ENCODE measurements at regions not wholly inside any gene's neighbourhood (a gene's known extent, or its start where the extent isn't known, plus 50 kb on each side); places are given as distances from the start of the nearest gene placed in this dataset.
"Not testable (repeated sequence)": the region's sequence is repeated elsewhere in the genome, so short reads cannot be mapped to it uniquely, and the experiment has no call there.

DNA sequence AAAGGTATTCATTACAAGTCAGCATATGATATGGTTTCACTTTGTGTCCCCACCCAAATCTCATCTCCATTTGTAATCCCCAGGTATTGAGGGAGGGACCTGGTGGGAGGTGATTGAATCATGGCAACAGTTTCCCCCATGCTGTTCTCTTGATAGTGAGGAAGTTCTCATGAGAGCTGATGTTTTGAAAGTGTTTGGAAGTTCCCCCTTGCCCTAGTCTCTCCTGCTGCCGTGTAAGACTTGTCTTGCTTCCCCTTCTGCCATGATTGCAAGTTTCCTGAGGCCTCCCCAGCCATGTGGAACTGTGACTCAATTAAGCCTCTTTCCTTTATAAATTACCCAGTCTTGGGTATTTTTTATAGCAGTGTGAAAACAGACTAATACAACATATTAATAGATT lies 213.7 kb upstream of the ADRA1D start:
- not testable (repeated sequence) for FAIRE-seq

DNA sequence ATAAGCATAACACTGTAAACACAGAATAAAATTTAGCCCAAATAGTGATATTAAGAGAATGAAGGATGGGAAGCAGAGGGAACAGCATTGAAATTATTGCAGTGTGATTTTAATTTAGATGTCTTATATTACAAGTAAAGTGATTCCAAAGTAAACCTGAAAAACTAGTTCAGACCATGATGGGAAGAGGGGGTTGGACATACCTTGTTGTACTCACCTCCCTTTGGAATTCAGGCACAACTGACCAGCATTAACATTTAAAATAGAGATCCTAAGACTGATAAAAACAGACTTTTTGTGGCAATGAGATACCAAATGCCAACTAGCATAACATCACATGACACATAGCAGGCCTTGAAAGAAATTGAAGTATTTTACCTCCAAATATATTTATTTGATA lies 210.0 kb upstream of the ADRA1D start:
- FAIRE-seq: no peak

DNA sequence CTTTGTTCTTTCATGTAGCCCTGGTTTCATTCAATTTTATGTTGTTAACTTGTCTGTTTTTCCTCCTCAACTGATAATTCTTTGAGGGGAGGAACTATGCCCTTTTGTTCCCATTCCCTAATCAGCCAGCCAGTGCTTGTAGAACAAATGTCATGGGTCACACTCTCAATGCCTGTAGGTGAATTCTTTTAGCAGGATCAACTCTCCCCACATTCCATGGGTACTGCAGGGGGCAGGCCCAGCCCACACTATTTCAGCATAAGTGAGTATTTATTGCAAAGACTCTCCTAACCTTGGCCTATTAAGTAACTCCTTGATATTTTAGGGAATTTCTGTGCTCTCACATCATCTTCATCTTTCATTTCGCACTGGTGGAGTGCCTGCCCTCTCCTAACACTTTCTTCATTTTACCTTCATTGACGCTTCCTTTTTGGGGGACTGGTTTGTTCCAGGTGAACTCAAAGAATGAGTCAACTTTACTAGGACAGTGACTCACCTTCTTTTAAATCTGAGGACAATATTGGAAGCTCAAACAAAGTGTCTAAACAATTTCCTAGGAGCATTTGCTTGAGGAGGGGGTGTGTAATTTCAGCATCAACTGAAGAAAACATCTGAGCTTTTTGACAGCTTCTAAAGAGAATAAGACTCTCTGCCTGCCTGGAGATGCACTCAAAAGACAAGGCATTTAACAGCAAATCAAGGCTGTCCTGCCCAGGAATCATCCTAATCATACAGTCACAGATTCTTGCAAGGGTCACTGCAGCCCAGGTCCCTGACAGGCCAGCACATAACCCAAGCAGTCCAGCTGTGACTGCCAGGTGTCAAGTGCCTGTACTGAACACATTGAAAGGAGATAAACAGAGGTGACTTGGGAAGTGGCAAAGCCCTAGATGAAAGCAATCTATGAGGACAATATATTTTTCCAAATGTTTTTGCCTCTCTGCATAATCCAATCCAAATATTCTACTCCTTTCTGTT lies 208.8 kb upstream of the ADRA1D start:
- FAIRE-seq: no peak

DNA sequence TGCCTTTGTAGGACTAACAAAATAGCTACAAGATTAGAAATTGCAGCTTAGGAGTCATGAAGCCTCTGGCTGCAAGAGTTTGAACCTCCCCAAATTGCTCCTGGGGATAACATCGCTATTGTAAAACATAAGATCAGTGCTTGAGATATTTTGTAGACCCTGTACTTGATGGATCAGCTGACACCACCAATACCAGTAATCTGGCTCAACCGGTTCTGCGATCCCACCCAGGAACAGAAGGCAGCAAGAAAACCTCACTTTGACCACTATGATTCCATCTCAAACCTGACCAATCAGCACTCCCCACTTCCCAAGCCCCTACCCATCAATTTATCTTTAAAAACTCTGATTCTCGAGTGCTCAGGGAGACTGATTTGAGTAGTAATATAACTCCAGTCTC lies 206.9 kb upstream of the ADRA1D start:
- FAIRE-seq: no peak

DNA sequence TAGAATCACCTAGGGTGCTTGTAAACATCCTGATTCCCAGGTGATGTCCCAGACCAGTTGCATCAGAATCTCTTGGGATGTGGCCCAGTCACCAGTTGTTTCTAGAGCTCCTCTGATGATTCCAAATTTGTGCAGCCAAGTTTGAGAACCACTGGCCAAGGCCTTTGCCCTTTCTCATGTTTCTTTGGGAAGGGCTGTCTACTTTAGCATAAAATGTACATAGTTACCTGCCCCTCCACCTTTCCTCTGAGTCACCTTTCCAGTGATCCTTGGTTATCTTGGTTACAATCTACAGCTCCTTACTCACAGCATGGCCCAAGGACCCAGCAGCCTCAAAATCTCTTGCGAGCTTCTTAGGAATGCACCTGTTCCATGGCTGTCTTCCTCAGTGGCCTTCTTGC lies 206.2 kb upstream of the ADRA1D start:
- no peak for FAIRE-seq

DNA sequence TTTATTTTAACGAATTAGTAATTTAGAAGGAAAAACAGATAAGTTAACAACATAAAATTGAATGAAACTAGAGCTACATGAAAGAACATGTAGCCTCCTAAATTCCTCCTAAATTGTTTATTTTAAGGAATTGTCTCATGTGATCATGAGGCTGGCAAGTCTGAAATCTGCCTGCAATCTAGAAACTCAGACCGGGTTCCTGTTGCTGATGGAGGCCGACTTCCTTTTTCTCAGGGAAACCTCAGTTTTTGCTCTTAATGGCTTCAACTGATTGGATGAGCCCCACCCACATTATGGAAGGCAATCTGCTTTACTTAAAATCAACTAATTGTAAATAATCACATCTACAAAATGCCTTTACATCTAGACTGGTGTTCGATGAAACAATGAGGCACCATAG lies 205.0 kb upstream of the ADRA1D start:
- FAIRE-seq: no peak

DNA sequence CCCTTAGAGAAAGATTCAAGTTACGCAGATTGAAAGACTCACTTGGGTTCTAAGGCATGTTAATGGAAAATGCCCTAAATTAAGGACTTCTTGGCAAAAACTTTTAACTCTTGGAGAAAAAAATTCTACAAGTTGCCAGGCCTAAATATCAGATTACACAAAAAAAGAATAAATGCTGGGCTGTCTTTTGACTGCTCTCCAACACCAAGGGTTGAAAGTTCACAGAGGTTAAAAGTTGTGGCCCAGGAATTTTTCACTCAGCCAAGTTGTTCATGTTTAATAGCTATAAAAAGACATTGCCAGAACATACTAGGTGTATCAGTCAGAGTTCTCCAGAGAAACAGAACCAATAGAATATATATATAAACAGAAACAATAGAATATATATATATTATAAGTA lies 204.3 kb upstream of the ADRA1D start:
- no peak for FAIRE-seq

DNA sequence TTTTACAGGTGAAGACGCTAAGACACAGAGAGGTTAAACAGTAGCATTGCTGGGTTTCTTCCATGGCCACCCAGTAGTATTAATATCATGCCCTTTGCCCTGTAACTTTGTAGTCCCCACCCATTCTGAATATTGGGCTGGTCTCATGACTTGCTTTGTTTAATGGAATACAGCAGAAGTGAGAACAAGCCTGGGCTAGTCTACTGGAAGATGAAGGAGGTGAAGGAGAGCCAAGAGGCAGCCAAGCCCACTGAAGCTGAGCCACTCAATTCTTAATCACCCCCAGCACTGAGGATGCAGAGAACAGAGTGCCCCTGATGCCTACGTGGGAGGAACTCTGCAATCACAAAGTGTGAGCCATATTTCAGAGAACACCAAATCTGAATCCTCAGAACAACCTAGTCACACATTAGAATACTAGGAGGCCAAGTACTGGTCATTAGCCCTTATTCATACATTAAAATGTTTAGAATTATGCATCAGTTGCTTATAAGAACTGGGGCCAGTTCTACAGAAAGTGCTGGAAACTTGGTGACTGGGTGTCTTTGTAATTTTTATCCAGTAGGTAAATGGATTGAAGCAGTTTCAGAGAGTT lies 202.5 kb upstream of the ADRA1D start:
- FAIRE-seq: no peak

DNA sequence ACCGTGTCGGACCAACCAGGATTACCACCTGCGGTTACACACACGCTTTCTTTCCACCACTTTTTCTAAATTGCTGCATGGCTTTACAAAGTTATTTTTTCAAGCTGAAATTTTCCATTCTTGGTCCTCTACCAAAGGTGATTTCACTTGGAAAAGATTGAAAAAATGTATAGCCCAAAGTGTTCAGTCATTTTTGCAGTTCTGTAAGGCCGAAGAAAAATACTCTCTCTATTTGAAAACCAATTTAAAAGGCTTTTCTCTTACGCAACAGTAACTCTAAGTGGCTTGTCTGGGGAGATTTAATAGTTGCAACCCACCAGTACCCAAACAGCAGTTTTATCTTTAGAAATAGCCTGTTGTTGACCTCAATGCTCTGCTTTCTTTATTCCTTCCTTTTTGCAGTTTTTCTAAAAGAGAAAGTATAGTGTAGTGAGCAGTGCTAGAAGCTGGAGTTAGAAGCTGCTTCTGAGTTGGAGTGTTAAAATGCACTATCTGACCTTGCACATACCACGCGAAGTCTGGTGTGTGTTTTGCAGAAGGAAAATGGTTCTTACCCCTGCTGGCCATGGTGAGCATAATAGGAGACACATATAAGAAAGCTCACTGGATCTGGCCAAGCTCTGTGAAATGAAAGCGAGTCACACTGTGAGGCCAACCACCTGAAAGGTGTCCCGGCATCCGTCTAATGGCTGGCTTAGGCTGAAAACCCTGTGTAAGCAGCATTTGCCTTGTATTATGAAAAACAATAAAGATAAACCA lies 201.0 kb upstream of the ADRA1D start:
- FAIRE-seq: no peak

DNA sequence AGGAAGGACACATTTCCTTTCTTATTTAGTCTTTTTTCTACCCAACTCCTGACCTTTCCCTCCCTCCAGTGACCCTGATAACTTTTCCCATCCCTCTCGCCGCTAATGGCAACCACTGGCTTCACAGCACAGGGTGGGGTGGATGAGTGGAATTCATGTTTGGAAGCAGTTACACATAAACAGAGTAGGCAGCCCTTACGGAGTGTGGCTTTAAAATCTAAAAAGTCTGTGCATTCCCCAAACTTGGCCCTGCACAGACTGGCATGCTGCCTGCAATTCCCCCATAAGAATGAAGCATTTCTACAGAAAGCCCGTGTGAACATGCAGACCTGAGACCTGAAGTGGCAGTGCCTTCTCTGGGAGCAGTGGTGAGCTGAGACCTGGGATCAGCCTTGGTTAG lies 196.7 kb upstream of the ADRA1D start:
- FAIRE-seq: no peak

DNA sequence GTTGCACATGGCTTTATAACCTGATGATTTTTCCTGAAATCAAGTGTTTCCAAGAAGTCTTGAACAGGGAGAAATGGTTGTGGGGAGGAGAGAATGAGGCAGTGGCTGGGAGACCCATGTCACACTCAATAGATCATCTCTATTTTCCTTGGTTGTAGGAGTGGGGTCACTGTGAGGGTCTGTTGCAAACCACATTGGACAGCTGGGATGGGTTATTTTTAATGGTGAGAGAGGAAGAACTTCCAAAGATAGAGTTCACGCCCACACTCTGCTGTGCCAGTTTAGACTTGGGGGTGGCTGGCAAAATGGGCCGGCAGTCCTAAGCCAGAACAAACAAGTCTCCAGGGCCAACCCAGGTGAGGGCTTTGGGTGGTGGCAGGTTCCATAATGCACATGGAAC lies 196.2 kb upstream of the ADRA1D start:
- FAIRE-seq: no peak

DNA sequence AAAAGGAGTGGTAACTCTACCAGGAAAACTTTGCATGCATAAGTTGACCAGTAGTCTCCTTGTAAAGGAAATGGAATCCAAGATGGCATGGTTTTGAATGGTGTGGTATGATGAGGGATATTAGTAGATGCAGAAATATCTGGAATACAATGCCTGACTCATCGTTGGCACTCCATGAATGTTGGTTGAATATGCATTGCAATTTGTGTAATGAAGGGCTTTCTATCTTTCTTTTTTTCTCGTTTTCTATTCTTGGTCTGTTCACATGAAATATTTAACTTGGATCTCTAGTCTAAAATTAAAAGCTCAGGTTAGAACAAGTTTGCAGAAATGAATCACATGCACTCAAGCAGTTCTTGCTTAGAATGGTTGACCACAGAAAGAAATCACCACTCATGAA lies 195.3 kb upstream of the ADRA1D start:
- no peak for FAIRE-seq

DNA sequence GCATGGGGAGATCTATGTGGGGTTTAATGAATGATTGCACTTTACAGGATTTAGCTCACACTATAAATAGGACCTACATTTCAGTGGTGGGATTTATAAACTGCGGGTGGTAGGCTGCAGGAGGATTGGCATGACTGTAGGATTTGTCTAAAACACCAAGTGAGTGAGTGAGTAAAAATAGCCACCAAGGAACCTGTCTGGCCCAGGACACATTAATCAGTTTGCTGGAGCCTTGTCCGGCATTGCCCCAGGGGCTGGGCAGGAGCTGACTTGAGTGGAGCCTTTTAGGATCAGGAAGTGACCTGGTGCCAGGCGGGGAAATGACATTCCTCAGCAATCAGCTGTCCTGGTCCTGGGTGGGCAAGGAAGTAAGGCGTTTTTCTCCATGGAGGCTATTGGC lies 193.9 kb upstream of the ADRA1D start:
- FAIRE-seq: no peak

DNA sequence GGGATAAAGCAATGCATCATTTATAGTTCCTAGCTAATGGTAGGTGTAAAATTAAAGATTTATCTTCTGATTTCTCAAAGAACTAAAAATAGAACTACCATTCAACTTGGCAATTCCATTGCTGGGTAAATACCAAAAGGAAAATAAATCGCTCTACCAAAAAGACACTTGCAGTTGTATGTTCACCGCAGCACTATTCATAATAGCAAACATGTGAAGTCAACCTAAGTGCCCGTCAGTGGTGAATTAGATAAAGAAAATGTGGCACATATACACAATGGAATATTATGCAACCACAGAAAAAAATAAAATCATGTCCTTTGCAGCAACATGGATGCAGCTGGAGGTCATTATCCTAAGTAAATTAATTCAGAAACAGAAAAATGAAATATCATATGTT lies 192.8 kb upstream of the ADRA1D start:
- no peak for FAIRE-seq

DNA sequence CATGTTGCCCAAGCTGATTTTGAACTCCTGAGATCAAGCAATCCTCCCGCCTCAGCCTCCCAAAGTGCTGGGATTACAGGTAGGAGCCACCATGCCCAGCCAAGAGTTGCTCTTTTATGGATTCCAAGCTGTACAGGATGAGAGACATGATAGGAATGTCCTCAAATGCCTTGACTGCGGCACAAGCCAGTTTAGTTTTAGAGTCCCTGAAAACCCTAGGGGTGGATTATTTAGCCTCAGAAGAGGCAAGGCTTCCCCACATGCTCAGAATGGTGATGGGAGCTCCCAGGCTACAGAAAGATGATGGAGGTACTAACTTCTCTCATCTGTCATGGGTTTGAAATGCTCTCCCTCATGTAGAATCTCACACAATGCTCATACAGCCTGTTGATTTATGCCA lies 192.1 kb upstream of the ADRA1D start:
- FAIRE-seq: no peak

DNA sequence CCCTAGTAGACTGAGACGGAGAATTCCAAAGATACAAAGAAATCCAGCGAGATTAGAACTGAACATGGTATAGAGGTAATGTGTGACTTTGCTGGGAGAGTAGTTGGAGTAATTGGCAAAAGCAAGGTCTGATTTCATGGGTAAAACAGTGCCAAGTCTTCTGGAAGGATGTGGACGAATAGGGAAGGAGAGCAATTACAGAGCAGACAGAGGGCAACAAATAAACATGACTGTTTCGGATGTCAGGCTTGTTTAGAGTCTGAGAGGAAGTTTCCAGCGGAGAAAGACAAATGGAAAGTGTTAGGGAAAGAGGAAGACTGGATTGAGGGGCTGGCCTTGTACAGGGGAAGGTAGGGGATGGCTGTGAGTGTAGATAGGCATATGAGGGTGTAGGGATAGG lies 190.4 kb upstream of the ADRA1D start:
- FAIRE-seq: no peak

DNA sequence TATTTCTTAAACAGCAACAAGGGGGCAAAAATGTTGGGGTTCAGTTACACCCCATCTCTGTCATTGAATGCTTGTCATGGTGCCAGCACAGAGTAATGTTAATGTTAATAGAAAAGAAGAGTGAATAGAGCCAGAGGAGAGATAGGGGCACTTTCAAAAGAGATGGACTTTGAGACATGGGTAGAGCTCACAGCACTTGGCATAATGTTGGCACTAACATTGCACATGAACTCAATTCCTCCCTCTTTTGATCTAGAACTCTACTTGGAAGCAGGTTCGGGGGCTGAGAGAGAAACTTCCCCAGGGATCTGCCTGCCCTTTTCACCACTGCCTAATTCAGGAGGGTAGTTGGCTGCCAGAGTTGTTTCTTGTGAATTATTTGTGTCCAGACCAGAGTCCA lies 188.0 kb upstream of the ADRA1D start:
- no peak for FAIRE-seq

DNA sequence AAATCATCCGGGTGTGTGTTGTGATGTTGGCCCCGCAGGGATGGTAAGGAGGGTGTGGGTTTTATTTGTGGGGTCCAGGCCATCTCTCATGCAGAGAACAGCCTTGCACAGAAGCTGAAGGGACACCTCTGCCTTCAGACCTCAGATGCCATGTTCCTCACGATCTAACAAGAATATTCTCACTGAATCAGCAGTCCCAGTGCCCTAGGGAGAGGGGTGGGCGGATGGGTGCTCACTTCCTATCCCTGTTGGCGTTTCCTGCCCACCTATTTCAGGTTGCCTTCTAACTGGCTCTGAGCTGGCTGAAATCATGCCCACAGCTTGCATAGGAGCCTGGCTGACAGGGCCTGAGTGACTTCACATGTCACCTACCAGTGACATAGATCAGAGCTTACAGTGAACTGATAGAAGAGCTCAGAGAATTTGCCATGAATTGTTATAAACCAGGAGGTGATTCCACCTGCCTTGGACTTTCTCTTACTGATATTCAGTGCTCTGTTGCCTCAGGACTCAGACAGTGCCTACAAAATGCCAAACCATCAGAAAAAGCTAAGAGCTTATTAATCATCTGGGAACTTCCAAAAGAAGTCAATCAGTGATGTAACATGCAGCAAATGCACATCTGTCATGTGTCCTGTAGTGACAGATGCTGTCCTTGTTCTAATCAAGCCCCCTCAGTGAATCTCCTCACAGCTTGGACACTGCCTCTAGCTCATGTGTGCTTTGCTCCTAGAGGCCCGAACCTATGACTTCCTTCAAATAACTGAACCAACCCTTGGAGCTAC lies 186.8 kb upstream of the ADRA1D start:
- no peak for FAIRE-seq

DNA sequence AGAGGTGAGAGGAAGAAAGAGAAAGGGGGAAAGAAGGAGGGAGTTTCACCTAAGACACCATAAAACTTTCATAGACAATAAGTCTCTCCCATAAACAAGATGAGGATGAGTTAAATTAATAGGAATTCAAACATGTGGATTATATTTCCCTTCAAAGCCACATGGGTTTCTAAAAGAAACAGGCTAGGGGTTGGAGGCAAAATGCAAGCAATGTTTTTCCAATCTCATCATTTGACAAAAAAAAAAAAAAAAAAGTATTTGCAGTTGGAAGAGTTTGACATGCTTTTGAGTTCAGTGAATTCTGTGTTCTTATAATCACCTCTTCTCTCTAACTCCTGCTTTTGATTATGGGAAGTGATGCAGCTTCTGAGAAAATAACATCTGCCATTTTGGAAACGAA lies 186.1 kb upstream of the ADRA1D start:
- FAIRE-seq: no peak

DNA sequence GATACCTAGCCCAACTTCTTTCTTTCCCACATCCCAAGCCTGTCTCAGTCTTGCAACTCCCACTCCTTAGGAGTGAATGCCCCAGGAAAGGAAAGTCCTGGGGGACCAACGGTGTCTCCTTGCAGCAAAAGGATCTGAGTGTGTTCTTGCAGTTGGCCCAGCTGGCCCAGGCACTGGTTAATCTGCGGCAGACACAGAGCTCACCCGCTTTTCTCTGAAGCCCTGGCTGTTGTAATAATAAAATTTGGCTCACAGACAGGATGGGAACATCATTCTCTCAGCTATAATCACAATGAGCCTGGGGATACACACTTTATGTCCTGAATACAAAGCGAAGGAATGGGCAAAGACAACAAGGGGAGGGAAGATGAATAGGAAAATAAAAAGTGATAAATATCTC lies 185.6 kb upstream of the ADRA1D start:
- no peak for FAIRE-seq

DNA sequence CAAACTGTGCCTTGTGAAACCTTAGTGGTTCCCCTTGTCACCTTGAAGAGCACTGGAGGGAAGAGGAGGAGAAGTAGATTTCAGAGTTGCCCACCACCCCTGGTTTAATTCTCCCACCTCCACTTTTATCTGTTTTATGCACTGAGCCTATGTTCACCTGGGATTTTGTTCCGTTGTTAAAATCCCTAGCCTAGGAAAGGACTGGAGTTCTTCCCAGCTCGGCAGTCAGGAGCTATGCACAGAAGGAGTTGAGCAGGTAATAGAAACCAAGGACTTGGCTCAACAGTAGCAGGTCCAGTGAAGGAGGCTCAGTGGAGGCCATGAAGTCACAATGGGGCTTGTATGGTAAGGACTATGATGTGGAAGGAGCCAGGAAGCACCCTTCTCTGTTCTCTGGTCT lies 182.4 kb upstream of the ADRA1D start:
- no peak for FAIRE-seq

DNA sequence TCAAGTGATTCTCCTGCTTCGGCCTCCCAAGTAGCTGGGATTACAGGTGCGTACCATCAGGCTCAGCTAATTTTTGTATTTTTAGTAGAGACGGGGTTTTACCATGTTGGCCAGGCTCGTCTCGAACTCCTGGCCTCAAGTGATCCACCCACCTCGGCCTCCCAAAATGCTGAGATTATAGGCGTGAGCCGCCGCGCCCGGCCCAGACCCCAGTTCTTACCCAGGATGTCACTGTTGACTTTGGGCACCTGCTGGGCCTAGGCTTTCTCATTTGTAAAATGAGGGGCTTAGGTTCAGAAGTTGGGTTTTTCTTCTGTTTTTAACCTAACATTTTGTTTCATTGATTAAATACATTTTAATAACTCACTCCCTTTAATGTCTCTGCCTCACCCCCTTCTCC lies 181.7 kb upstream of the ADRA1D start:
- FAIRE-seq: not testable (repeated sequence)

Measured in islet of Langerhans (tissue), 1 donor.